SU-DHL-6 (cell line): ENCODE measurements at regions not wholly inside any gene's neighbourhood (a gene's known extent, or its start where the extent isn't known, plus 50 kb on each side); places are given as distances from the start of the nearest gene placed in this dataset.

Source experiments
- H2AFZ ChIP-seq: fragments of 200-600 bp; sonication (generic); 2 replicates; pipeline ENCODE4 v1.6.1; 2014; ENCODE audit warnings: low read depth, mild to moderate bottlenecking, moderate library complexity, mixed read lengths, antibody characterized with exemption, low read length; ENCODE audit not compliant: severe bottlenecking
- H3F3A ChIP-seq: fragments of 200-600 bp; shearing (Covaris generic); 2 replicates; pipeline ENCODE4 v1.6.0; 2016; ENCODE audit warnings: antibody characterized with exemption, mild to moderate bottlenecking; ENCODE audit not compliant: insufficient read depth
- H3K27ac ChIP-seq: fragments of 200-600 bp; sonication (generic); 2 replicates; pipeline ENCODE4 v1.5.1; 2016; ENCODE audit warnings: low read depth, mild to moderate bottlenecking, low read length, moderate library complexity, mixed read lengths
- H3K27me3 ChIP-seq: fragments of 200-600 bp; sonication (generic), shearing (Covaris generic); 2 replicates; pipeline ENCODE4 v1.6.0; 2014; ENCODE audit warnings: mild to moderate bottlenecking, low read length
- H3K36me3 ChIP-seq: fragments of 200-600 bp; sonication (generic); 2 replicates; pipeline ENCODE4 v1.6.1; 2014; ENCODE audit warnings: mild to moderate bottlenecking, low read length, mixed read lengths
- H3K4me2 ChIP-seq: fragments of 300-600, 200-600 bp; shearing (Covaris generic), sonication (generic); 2 replicates; pipeline ENCODE4 v1.6.0; 2014; ENCODE audit warnings: low read length, low read depth, mild to moderate bottlenecking; ENCODE audit not compliant: poor library complexity, severe bottlenecking
- H3K4me3 ChIP-seq: fragments of 200-600 bp; sonication (generic); 2 replicates; pipeline ENCODE4 v1.5.1; 2014; ENCODE audit warnings: antibody characterized with exemption, low read length, mild to moderate bottlenecking, mixed read lengths; ENCODE audit not compliant: insufficient read depth, poor library complexity, severe bottlenecking
- H3K79me2 ChIP-seq: fragments of 200-600 bp; sonication (generic); 2 replicates; pipeline ENCODE4 v1.6.1; 2014; ENCODE audit warnings: mild to moderate bottlenecking, low read length, moderate library complexity; ENCODE audit not compliant: insufficient read depth
- H3K9ac ChIP-seq: fragments of 200-600 bp; sonication (generic); 2 replicates; pipeline ENCODE4 v1.7.0; 2014; ENCODE audit warnings: mild to moderate bottlenecking, low read length
- H3K9me2 ChIP-seq: fragments of 200-600 bp; sonication (generic); replicated peaks from 2 replicates; pipeline ENCODE4 v1.6.1; 2014; ENCODE audit warnings: low read length; ENCODE audit not compliant: insufficient read depth
- H3K9me3 ChIP-seq: fragments of 200-600 bp; sonication (generic); 2 replicates; pipeline ENCODE4 v1.6.1; 2014; ENCODE audit warnings: low read length, mixed read lengths; ENCODE audit not compliant: insufficient read depth
- H4K20me1 ChIP-seq: fragments of 200-600 bp; sonication (generic); 2 replicates; pipeline ENCODE4 v1.6.1; 2014; ENCODE audit warnings: low read depth, mild to moderate bottlenecking, antibody characterized with exemption, low read length, moderate library complexity, mixed read lengths
- CTCF ChIP-seq: fragments of 200-600 bp; sonication (generic); IDR thresholded peaks from one replicate; pipeline ENCODE4 v1.5.1; 2017; ENCODE audit warnings: antibody characterized with exemption, mild to moderate bottlenecking, low read length, moderate library complexity; ENCODE audit not compliant: insufficient read depth, poor library complexity, severe bottlenecking
- EZH2phosphoT487 ChIP-seq: fragments of 200-600 bp; sonication (generic), shearing (Covaris generic); conservative IDR thresholded peaks from 2 replicates; pipeline ENCODE4 v1.6.1; 2018; ENCODE audit warnings: mild to moderate bottlenecking, antibody characterized with exemption, low read length, moderate library complexity, mixed read lengths

- Histone ChIP-seq H3K9ac (no peak overlapping the region), H3K27me3 (no peaks in the 10 kb centered on the region)
Observed at GRCh38 chr1:229815961-229816360, 189.9 kb downstream of the URB2 start.

GRCh38 chr1:229817936-229818335, 191.9 kb downstream of the URB2 start:
- Histone ChIP-seq H3F3A (no peaks in the 10 kb centered on the region), H2AFZ (no peak overlapping the region), H3K9ac (no peak overlapping the region), H3K9me2 (no peaks in the 10 kb centered on the region), H3K4me3 (no peak overlapping the region), H3K36me3 (no peaks in the 10 kb centered on the region), H3K4me2 (no peak overlapping the region), H3K27me3 (no peaks in the 10 kb centered on the region), H3K79me2 (no peaks in the 10 kb centered on the region), H3K9me3 (no peaks in the 10 kb centered on the region), H4K20me1 (no peaks in the 10 kb centered on the region), H3K27ac (no peak overlapping the region)
- TF ChIP-seq EZH2phosphoT487 (no peak), CTCF (no peak)

More at GRCh38 chr1:229815961-229816360, 189.9 kb downstream of the URB2 start:
- Histone ChIP-seq H3K4me2 (no peak overlapping the region), H3K79me2 (no peaks in the 10 kb centered on the region), H3K4me3 (no peak overlapping the region), H3K36me3 (no peaks in the 10 kb centered on the region), H3F3A (no peaks in the 10 kb centered on the region), H3K27ac (no peak overlapping the region), H2AFZ (no peak overlapping the region), H3K9me2 (no peaks in the 10 kb centered on the region), H3K9me3 (no peaks in the 10 kb centered on the region), H4K20me1 (no peaks in the 10 kb centered on the region)
- TF ChIP-seq EZH2phosphoT487 (no peak), CTCF (no peak)

- H3K9me2 ChIP-seq = no peaks in the 10 kb centered on the region
- no peaks in the 10 kb centered on the region; the same call in 1 of the 2 replicates for H3K27me3 ChIP-seq
- H3K4me3 ChIP-seq = no peak overlapping the region
- TF ChIP-seq CTCF = no peak
- TF ChIP-seq EZH2phosphoT487 = no peak
- H2AFZ ChIP-seq = no peak overlapping the region
- H3K4me2 ChIP-seq = no peak overlapping the region
- H3F3A ChIP-seq = no peaks in the 10 kb centered on the region
- H3K79me2 ChIP-seq = no peaks in the 10 kb centered on the region
- no peaks in the 10 kb centered on the region for H4K20me1 ChIP-seq
- H3K9me3 ChIP-seq = no peaks in the 10 kb centered on the region
- no peak overlapping the region for H3K27ac ChIP-seq
- no peak overlapping the region for H3K9ac ChIP-seq
- H3K36me3 ChIP-seq = no peaks in the 10 kb centered on the region
Observed at GRCh38 chr1:229819091-229819490, 193.0 kb downstream of the URB2 start.
